ENCODE measurements at regions not wholly inside any gene's neighbourhood (a gene's known extent, or its start where the extent isn't known, plus 50 kb on each side); places are given as distances from the start of the nearest gene placed in this dataset.

DNA sequence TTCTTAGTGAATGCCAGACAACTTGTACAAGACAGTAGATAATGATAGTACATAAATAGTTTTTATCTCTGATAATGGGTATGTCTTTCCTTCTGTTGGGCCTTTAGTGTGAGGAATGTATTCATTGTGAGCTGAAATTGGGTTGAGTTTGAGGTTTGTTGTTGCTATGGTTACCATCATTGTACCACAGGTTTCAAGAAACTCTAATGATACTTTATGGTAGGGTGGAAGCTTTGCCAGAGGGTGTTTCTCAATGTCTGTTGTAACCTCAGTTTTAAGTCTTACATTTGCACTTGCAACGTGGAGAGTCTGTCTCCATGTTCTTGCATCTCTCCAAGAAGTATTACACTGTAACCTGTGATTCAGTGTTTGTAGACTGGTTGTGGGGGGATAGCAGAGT, 1550.1 kb downstream of the MAT2B start:
- no peak overlapping the region for H3K4me3 ChIP-seq (ENCODE audit: low read depth, low read length)
- DNase-seq (ENCODE audit: low read depth) = peak; percentile 27
- TF ChIP-seq, protein P1, sequence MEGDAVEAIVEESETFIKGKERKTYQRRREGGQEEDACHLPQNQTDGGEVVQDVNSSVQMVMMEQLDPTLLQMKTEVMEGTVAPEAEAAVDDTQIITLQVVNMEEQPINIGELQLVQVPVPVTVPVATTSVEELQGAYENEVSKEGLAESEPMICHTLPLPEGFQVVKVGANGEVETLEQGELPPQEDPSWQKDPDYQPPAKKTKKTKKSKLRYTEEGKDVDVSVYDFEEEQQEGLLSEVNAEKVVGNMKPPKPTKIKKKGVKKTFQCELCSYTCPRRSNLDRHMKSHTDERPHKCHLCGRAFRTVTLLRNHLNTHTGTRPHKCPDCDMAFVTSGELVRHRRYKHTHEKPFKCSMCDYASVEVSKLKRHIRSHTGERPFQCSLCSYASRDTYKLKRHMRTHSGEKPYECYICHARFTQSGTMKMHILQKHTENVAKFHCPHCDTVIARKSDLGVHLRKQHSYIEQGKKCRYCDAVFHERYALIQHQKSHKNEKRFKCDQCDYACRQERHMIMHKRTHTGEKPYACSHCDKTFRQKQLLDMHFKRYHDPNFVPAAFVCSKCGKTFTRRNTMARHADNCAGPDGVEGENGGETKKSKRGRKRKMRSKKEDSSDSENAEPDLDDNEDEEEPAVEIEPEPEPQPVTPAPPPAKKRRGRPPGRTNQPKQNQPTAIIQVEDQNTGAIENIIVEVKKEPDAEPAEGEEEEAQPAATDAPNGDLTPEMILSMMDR (IDR thresholded peaks at IDR 0.05; ENCODE audit: insufficient read depth, low read length) = no peak

DNA sequence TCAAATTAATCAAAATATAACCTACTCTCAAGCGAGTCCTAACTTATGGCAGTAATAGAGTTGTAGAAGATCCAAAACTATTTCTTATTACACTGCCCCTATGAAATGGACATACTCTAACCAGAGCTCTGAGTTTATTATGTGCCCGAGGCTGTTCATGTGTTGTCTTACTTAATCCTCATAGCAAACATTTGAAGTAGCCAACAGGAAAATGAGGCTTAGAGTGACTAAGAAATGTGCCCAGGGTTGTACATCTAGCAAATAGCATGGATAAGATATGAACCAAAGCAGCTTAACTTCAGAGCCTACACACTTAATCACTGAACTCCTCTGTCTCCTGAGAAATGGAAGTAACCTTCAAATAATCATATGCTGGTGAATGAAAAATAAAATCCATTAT, 1551.7 kb downstream of the MAT2B start:
- TF ChIP-seq, protein P1 (IDR thresholded peaks at IDR 0.05; ENCODE audit: insufficient read depth, low read length) = no peak
- no peak for DNase-seq (ENCODE audit: low read depth)
- no peak overlapping the region for H3K4me3 ChIP-seq (ENCODE audit: low read depth, low read length)

DNA sequence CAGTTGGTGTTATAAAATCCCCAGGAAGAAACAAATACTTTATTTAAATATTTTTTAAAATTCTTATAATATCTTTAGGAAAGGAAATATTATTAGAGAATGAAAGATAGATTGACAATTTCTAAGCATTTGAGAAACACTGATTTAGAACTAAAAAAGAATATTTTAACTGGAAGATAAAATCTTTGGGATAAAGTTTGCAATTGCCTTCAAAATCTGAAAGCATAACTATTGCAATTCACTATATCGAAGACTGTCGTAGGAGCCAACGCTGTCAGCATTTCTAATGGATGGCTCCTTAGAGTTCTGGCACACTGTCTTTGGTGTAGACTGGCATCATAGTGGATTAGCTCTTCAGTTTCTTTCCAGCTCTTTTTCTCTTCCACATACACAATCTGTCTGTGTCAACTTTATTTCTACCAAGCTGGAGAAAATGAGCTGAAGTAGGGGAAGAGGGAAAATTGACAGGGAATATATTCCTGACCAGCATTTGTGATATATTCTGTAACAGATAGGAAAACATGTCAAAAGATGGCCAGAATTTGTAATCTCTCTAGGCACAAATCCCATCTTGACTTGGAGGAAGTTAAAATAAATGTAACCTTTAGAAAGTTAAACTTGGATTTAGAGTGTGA, 1561.4 kb downstream of the MAT2B start:
- no peak for DNase-seq (ENCODE audit: low read depth)
- H3K4me3 ChIP-seq (ENCODE audit: low read depth, low read length) = no peak overlapping the region
- TF ChIP-seq, protein P1 (IDR thresholded peaks at IDR 0.05; ENCODE audit: insufficient read depth, low read length) = no peak

DNA sequence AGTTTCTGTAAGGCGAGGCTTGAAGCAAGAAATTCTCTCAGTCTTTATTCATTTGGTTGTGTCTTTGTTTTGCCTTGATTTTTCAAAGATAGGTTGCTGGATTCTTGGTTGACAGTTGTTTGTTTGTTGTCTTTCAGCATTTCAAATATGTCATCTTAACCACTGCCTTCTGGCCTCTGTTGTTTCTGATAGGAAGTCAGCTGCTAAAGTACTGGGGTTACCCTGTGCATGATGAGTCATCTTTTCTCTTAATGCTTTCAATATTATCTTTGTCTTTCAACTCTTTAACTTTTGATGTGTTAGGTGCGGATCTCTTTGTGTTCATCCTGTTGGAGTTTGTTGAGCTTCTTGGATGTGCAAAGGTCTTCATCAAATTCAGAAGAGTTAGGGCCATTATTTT, 1571.3 kb downstream of the MAT2B start:
- no peak for DNase-seq (ENCODE audit: low read depth)
- no peak overlapping the region for H3K4me3 ChIP-seq (ENCODE audit: low read depth, low read length)
- TF ChIP-seq, protein P1 (IDR thresholded peaks at IDR 0.05; ENCODE audit: insufficient read depth, low read length) = no peak

DNA sequence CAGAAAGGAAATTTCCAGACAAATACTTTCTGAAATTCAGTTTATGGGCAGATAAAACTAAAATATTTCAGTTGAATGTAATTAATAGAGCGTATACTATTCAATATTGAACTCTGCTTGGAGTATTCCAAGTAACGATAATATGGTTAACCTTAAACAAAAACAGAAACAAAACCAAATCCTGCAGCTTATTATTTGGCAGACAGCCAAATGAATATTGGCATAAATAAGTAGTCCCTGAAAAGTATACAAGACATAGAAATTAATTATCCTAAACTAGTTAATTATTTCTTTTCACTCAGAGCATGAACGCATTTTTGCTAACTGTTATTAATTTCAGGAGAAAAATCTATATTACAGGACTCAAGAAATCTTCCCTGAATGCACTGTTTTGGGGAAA, 1574.0 kb downstream of the MAT2B start:
- no peak overlapping the region for H3K4me3 ChIP-seq (ENCODE audit: low read depth, low read length)
- no peak for DNase-seq (ENCODE audit: low read depth)
- TF ChIP-seq, protein P1 (IDR thresholded peaks at IDR 0.05; ENCODE audit: insufficient read depth, low read length) = no peak

DNA sequence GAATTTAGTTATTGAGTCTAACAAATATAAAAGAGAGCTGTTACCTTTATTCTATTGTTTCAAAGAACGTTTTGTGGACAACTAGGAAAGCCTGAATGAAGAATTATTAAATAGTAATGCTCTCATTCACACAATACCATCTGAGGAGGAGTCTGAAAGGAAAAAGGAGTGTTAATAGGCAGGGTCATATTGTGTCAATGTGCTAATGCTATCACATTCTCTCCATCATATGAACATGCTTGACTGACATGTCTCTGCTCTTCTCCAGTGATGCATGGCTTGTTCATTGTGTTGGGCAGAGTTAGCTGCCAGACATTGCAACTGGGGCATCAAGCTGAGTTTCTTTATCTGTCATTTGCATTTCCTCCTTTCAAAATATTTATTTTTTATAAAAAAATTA, 1578.0 kb downstream of the MAT2B start:
- TF ChIP-seq, protein P1 (IDR thresholded peaks at IDR 0.05; ENCODE audit: insufficient read depth, low read length) = no peak
- no peak for DNase-seq (ENCODE audit: low read depth)
- no peak overlapping the region for H3K4me3 ChIP-seq (ENCODE audit: low read depth, low read length)

DNA sequence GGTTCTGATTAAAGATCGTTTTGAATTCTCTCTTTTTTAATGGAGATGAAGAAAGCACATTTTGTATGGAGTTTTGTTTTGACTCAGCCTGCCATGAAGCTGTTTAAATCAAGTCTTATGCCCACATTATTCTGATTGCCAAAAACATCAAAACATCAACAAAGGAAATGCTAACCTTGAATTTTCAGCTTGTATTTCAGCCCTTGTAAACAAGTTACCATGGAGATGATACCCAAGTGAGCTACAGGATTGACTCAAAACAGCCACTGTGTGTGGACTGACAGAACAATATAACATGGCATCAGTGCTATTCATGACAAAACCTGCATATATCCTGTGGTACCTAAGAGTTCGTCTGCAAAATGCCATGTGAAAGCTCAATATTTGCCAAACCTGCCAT, 1581.0 kb downstream of the MAT2B start:
- H3K4me3 ChIP-seq (ENCODE audit: low read depth, low read length) = no peak overlapping the region
- DNase-seq (ENCODE audit: low read depth) = no peak
- TF ChIP-seq, protein P1 (IDR thresholded peaks at IDR 0.05; ENCODE audit: insufficient read depth, low read length) = no peak
